ENCODE measurements at regions not wholly inside any gene's neighbourhood (a gene's known extent, or its start where the extent isn't known, plus 50 kb on each side); places are given as distances from the start of the nearest gene placed in this dataset.

DNA sequence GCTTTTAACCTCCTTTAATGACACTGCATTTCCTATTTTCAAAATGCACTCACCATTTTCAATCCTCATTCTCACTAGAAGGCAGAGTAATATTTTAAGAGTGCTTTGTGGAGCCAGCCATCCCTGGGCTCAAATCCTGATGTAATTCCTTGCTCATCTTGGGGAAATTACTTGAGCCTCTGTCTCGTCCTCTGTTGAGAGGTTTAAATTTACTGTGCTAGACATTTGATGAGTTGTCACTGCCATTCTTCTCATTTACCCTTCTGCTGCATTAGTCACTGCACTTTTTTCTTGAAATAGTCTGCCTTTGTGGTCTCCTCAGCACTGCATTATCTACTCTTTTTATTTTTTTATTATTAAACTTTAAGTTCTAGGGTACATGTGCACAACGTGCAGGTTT is 150.0 kb upstream of the HDDC2 start:
- TF ChIP-seq, protein P1, sequence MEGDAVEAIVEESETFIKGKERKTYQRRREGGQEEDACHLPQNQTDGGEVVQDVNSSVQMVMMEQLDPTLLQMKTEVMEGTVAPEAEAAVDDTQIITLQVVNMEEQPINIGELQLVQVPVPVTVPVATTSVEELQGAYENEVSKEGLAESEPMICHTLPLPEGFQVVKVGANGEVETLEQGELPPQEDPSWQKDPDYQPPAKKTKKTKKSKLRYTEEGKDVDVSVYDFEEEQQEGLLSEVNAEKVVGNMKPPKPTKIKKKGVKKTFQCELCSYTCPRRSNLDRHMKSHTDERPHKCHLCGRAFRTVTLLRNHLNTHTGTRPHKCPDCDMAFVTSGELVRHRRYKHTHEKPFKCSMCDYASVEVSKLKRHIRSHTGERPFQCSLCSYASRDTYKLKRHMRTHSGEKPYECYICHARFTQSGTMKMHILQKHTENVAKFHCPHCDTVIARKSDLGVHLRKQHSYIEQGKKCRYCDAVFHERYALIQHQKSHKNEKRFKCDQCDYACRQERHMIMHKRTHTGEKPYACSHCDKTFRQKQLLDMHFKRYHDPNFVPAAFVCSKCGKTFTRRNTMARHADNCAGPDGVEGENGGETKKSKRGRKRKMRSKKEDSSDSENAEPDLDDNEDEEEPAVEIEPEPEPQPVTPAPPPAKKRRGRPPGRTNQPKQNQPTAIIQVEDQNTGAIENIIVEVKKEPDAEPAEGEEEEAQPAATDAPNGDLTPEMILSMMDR (IDR thresholded peaks at IDR 0.05 in 4 of 5, conservative IDR thresholded peaks at IDR 0.05 in 1 of 5), result no peak
- TF ChIP-seq POLR2A (IDR thresholded peaks at IDR 0.05), result no peak
